Right ventricle myocardium superior (tissue), 1 donor: ENCODE measurements at regions not wholly inside any gene's neighbourhood (a gene's known extent, or its start where the extent isn't known, plus 50 kb on each side); places are given as distances from the start of the nearest gene placed in this dataset.
"Not testable (repeated sequence)": the region's sequence is repeated elsewhere in the genome, so short reads cannot be mapped to it uniquely, and the experiment has no call there.

Source experiments
- ATAC-seq: fragments of 200-7000 bp; cut with Tn5 transposase; one replicate; pipeline ENCODE4 v1.9.1; 2020; ENCODE audit warnings: mild to moderate bottlenecking; ENCODE audit not compliant: poor library complexity
- DNase-seq: peaks from one replicate; pipeline ENCODE4 v3.0.0-alpha.2; 2020
- intact Hi-C: fragments of 100-400 bp; cut with DNase I; formaldehyde crosslinking; loops from one replicate; pipeline ENCODE4 v1.11.2; 2022
- donor health status: DM: no; HTN: yes; CAD: no; lungs with severe emphysema.

DNA sequence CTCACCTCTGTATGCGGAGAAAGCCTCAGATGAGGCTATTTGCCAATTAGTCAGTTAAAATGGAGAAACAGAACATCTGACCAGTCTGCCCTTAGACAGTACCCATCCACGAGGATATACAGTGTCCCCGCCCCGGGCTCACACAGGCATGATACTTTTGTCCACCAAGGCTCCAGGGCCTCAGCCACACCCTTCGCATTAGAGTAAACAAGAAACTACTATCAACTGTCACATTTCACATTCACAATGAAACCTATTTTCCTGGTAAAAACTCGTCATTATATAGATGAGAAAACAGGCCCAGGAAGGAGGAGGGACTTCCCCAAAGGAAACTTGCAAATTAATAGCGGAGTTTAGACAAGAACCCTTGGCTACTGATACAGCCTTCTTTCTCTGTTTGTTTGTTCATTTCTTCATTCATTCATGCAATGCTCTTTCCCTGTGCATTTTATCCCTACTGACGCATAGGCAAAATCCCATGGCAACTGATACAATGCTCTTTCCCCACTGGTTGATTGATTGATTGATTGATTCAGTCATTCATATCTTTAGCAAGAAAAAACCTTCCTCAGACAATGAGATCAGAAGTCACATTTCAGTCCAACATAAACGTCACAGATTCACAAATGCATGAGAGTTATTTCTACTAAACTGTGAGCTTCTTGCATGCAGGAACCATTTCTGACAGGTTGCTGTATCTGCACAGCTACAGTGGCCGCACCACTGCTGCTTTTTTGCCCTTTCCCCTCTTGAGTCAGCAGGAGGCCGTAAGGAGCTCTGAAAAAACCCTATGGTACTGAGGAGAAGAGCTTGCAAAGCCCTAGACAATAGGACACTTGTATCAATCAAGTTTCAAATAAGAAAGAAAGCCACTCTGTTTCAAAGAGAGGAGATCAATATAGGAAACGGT lies 777.1 kb downstream of the RNF144A start:
- DNase-seq = no peak
- intact Hi-C loops = no loop called here
- ATAC-seq = no peak

DNA sequence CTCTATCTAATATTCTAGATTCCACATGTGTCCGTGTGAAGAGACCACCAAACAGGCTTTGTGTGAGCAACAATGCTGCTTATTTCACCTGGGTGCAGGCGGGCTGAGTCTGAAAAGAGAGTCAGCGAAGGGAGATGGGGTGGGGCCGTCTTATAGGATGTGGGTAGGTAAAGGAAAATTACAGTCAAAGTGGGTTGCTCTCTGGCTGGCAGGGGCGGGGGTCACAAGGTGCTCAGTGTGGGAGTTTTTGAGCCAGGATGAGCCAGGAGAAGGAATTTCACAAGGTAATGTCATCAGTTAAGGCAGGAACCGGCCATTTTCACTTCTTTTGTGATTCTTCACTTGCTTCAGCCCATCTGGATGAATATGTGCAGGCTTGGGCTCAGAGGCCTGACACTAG lies 779.3 kb downstream of the RNF144A start:
- ATAC-seq, DNase-seq, intact Hi-C loops: not testable (repeated sequence)

DNA sequence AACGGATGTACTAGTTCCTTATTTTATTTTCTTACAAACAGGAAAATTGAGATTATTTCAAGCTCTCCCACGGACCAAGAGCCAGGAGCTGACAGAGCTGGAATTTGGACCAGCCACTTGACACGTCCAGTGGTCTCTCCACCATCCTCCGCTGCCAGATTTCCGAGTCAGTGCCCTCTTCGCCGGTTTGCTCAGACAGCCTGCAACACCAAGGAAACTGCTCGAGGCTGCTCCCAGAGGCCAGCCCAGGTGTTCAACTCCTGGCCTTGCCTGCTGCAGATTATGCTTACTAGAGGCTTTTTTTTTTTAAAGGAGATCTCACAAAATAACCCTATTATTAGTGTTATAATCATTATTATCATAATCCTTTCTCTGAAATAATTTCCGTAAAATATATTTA lies 779.8 kb downstream of the RNF144A start:
- no peak for ATAC-seq
- intact Hi-C loops = no loop called here
- no peak for DNase-seq

GRCh38 chr2:7701791-7702190 lies 784.6 kb downstream of the RNF144A start:
- no peak for ATAC-seq
- intact Hi-C loops = no loop called here
- DNase-seq = no peak

GRCh38 chr2:7703048-7703447 lies 785.8 kb downstream of the RNF144A start:
- DNase-seq (no peak), ATAC-seq (no peak)
- intact Hi-C loops = no loop called here

DNA sequence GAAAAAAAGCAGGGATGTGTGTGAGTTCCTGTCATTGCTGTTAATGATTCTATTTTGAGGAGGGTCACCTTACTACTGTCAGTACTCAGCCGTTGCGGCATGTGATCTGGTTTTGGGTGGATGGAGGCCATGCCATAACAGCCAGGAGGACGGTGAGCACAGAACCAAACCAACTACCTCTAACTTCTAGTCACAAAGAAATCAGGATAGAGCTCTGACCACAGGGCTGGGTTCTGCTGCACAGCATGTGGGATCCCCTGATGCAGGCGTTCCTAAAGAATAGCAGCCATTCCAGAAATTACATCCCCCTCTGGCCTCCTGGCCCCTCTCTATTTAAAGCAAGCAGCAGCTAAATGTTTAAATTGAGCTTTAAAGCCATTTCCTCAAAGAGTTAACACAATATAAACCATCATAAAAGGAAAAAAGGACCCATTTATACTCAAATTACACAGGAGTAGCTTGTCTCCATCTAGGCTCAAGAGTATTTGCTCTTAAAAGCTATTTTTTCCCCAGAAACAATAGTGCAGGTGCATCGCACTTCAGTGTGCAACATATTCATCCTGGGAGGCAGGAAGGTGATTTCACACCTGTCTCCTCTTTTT lies 786.4 kb downstream of the RNF144A start:
- intact Hi-C loops = no loop called here
- no peak for ATAC-seq

DNA sequence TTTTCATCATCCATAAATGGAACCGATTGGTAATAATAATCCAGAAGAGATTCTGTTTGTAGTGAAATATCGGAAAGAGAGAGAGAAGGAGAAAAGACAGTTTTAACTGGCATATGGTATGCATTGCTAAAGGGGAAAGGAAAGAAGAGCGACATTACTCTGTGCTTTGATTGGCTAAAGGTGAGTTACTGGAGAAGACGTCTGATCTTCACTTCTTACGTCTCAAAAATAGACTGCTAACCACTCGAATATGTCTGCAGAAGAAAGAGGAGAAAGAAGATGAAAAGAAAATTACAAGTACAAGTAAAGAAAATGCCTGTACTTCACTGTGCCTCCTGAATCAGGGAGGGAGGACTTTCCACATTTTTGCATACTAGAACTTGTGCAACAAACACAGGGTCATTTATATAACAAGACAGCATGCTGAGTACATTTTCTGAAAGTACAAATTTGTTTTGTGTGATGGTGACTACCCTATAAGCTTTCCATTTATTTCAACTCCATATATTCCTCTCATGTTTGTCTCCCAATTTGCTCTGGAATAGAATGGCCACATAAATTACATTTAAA lies 787.2 kb downstream of the RNF144A start:
- intact Hi-C loops = no loop called here
- ATAC-seq = no peak
- no peak for DNase-seq

More for the DNA sequence above, 786.4 kb downstream of the RNF144A start:
- DNase-seq = no peak

GRCh38 chr2:7706791-7707190 lies 789.6 kb downstream of the RNF144A start:
- no peak for ATAC-seq
- no peak for DNase-seq
- intact Hi-C loops = no loop called here

DNA sequence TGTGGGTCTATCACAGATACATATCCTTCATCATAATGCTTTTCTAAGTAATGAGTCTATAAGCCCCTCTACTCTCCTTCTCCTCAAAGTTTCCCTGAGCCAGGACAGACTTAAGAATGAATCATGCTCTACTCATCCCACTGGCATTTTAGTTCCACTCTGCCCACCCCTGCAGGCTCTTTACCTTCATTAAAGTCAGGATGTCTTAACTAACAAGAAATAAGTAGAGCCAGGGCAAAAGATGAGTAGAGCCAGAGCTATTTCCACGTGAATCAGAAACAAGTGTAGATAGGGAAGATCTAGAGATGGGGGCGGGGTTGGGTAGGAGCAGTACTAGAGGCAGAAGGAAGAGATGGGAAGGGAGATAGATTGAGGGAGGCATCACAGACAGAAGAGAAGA lies 790.5 kb downstream of the RNF144A start:
- intact Hi-C loops = no loop called here
- DNase-seq = no peak
- no peak for ATAC-seq

- ATAC-seq (no peak), DNase-seq (no peak)
- intact Hi-C loops = no loop called here
Observed at GRCh38 chr2:7709907-7710306, 792.7 kb downstream of the RNF144A start.

DNA sequence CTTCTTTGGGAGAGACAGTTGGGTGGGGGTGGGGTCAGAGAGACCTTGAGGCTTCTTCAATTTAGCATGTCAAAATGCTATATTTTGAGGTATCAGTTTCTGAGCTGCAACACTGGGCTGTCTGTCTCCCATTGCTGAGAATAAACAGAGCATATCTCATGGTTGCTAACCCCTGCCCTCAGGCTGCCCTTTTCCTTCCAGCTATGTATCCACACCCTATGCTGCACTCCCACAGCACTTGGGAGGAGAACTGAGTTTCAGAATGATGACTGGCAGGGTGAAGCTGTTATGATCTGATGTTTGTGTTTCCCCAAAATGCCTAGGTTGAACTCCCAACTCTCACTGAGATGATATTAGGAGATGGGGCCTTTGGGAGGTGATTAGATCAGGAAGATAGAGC lies 794.0 kb downstream of the RNF144A start:
- intact Hi-C loops = no loop called here
- ATAC-seq (no peak), DNase-seq (no peak)

- ATAC-seq = no peak
- intact Hi-C loops = no loop called here
- DNase-seq = no peak
Observed at GRCh38 chr2:7719876-7720275, 802.7 kb downstream of the RNF144A start.

- intact Hi-C loops = no loop called here
- ATAC-seq (no peak), DNase-seq (no peak)
Observed at GRCh38 chr2:7721413-7721995, 804.3 kb downstream of the RNF144A start.

GRCh38 chr2:7722212-7722910 lies 805.1 kb downstream of the RNF144A start:
- DNase-seq (no peak), ATAC-seq (no peak)
- intact Hi-C loops = no loop called here

- ATAC-seq (no peak), DNase-seq (no peak)
- intact Hi-C loops = no loop called here
Observed at GRCh38 chr2:7724336-7724735, 807.1 kb downstream of the RNF144A start.

GRCh38 chr2:7725171-7725849 lies 808.1 kb downstream of the RNF144A start:
- no peak for DNase-seq
- intact Hi-C loops = no loop called here

DNA sequence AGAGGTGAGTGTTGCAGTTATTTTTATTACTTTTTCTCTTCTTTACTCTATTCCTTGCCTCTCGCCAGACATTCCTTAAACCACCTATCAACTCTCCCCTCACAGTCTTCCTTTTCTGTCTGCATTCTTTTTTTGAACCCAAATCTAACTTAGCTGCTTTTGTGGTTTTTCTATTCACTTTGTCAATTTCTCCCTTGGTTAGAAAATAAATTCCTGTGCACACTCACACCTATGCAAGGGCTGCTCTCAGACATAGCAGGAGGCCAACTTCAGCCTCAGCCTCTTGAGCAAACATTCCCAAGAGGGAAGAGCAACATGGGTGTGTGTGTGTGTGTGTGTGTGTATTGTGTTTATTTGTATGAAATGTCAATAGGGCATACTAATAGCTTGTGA lies 808.6 kb downstream of the RNF144A start:
- intact Hi-C loops = no loop called here
- DNase-seq = no peak
- ATAC-seq = no peak

More at GRCh38 chr2:7725171-7725849, 808.1 kb downstream of the RNF144A start:
- ATAC-seq = no peak

- ATAC-seq (no peak), DNase-seq (no peak)
- intact Hi-C loops = no loop called here
Observed at GRCh38 chr2:7726989-7727388, 809.8 kb downstream of the RNF144A start.

- intact Hi-C loops = no loop called here
- DNase-seq = no peak
- no peak for ATAC-seq
Observed at GRCh38 chr2:7728388-7728787, 811.2 kb downstream of the RNF144A start.
